ENCODE measurements at regions not wholly inside any gene's neighbourhood (a gene's known extent, or its start where the extent isn't known, plus 50 kb on each side); places are given as distances from the start of the nearest gene placed in this dataset.

- ATAC-seq (replicated peaks) (no peak), DNase-seq (no peak)
- H3K27me3 Mint-ChIP-seq, result peaks cover 0 to 26% of the 10 kb centered on the region in 2 donors
- H3K4me1 Mint-ChIP-seq (ENCODE audit: low read depth in 2 of 2), result no peaks in the 10 kb centered on the region
- H3K27ac Mint-ChIP-seq, result no peak overlapping the region
- no peaks in the 10 kb centered on the region for H3K36me3 Mint-ChIP-seq (ENCODE audit: insufficient read depth)
- no peak overlapping the region for H3K4me3 Mint-ChIP-seq
- H3K9me3 Mint-ChIP-seq, result no peaks in the 10 kb centered on the region
Measured at GRCh38 chr5:2187156-2187555, 304.4 kb upstream of the IRX4 start.

GRCh38 chr5:2186472-2187015, 303.8 kb upstream of the IRX4 start:
- H3K4me1 Mint-ChIP-seq (ENCODE audit: low read depth in 2 of 2), result no peaks in the 10 kb centered on the region
- no peaks in the 10 kb centered on the region for H3K9me3 Mint-ChIP-seq
- H3K4me3 Mint-ChIP-seq, result no peak overlapping the region
- no peak overlapping the region for H3K27ac Mint-ChIP-seq
- ATAC-seq (replicated peaks) (no peak), DNase-seq (no peak)
- H3K36me3 Mint-ChIP-seq (ENCODE audit: insufficient read depth), result no peaks in the 10 kb centered on the region
- peaks cover under 1 to 32% of the 10 kb centered on the region in 2 donors for H3K27me3 Mint-ChIP-seq

- Mint-ChIP-seq H3K27ac (no peak overlapping the region), H3K27me3 (peaks cover 6 to 39% of the 10 kb centered on the region in 2 donors), H3K4me1 (ENCODE audit: low read depth in 2 of 2) (no peaks in the 10 kb centered on the region), H3K36me3 (ENCODE audit: insufficient read depth) (no peaks in the 10 kb centered on the region), H3K4me3 (no peak overlapping the region), H3K9me3 (no peaks in the 10 kb centered on the region)
- ATAC-seq (replicated peaks) (no peak), DNase-seq (no peak)
Measured at GRCh38 chr5:2185646-2186471, 303.1 kb upstream of the IRX4 start.

GRCh38 chr5:2184563-2185540, 302.1 kb upstream of the IRX4 start:
- Mint-ChIP-seq H3K27ac (no peak overlapping the region), H3K36me3 (ENCODE audit: insufficient read depth) (no peaks in the 10 kb centered on the region), H3K9me3 (no peaks in the 10 kb centered on the region), H3K4me3 (no peak overlapping the region), H3K4me1 (ENCODE audit: low read depth in 2 of 2) (no peaks in the 10 kb centered on the region), H3K27me3 (peaks cover 6 to 39% of the 10 kb centered on the region in 2 donors)
- no peak for DNase-seq
- no peak for ATAC-seq (replicated peaks)

GRCh38 chr5:2184026-2184366, 301.3 kb upstream of the IRX4 start:
- Mint-ChIP-seq H3K36me3 (ENCODE audit: insufficient read depth) (no peaks in the 10 kb centered on the region), H3K9me3 (no peaks in the 10 kb centered on the region), H3K27ac (no peak overlapping the region), H3K4me1 (ENCODE audit: low read depth in 2 of 2) (no peaks in the 10 kb centered on the region), H3K4me3 (no peak overlapping the region), H3K27me3 (peaks cover 6 to 39% of the 10 kb centered on the region in 2 donors)
- DNase-seq (no peak), ATAC-seq (replicated peaks) (no peak)

- H3K27ac Mint-ChIP-seq, result no peak overlapping the region
- H3K27me3 Mint-ChIP-seq, result peaks cover 6 to 39% of the 10 kb centered on the region in 2 donors
- no peaks in the 10 kb centered on the region for H3K4me1 Mint-ChIP-seq (ENCODE audit: low read depth in 2 of 2)
- no peak overlapping the region for H3K4me3 Mint-ChIP-seq
- ATAC-seq (replicated peaks) (no peak), DNase-seq (no peak)
- H3K36me3 Mint-ChIP-seq (ENCODE audit: insufficient read depth), result no peaks in the 10 kb centered on the region
- H3K9me3 Mint-ChIP-seq, result no peaks in the 10 kb centered on the region
Measured at GRCh38 chr5:2183154-2184025, 300.7 kb upstream of the IRX4 start.

- Mint-ChIP-seq H3K9me3 (no peaks in the 10 kb centered on the region), H3K4me1 (ENCODE audit: low read depth in 2 of 2) (no peaks in the 10 kb centered on the region), H3K4me3 (no peak overlapping the region), H3K27ac (no peak overlapping the region), H3K36me3 (ENCODE audit: insufficient read depth) (no peaks in the 10 kb centered on the region), H3K27me3 (peaks cover 6 to 39% of the 10 kb centered on the region in 2 donors)
- no peak for DNase-seq
- ATAC-seq (replicated peaks), result no peak
Measured at GRCh38 chr5:2182020-2182419, 299.3 kb upstream of the IRX4 start.

- ATAC-seq (replicated peaks) (no peak), DNase-seq (no peak)
- Mint-ChIP-seq H3K27me3 (peaks cover 6 to 39% of the 10 kb centered on the region in 2 donors), H3K9me3 (no peaks in the 10 kb centered on the region), H3K4me1 (ENCODE audit: low read depth in 2 of 2) (no peaks in the 10 kb centered on the region), H3K27ac (no peak overlapping the region), H3K36me3 (ENCODE audit: insufficient read depth) (no peaks in the 10 kb centered on the region), H3K4me3 (no peak overlapping the region)
Measured at GRCh38 chr5:2181557-2181956, 298.8 kb upstream of the IRX4 start.

- no peak for DNase-seq
- H3K36me3 Mint-ChIP-seq (ENCODE audit: insufficient read depth), result no peaks in the 10 kb centered on the region
- no peak for ATAC-seq (replicated peaks)
- H3K4me1 Mint-ChIP-seq (ENCODE audit: low read depth in 2 of 2), result no peaks in the 10 kb centered on the region
- no peak overlapping the region for H3K27ac Mint-ChIP-seq
- no peaks in the 10 kb centered on the region for H3K9me3 Mint-ChIP-seq
- no peak overlapping the region for H3K4me3 Mint-ChIP-seq
- H3K27me3 Mint-ChIP-seq, result peaks cover 6 to 39% of the 10 kb centered on the region in 2 donors
Measured at GRCh38 chr5:2181149-2181548, 298.4 kb upstream of the IRX4 start.

- no peak overlapping the region for H3K4me3 Mint-ChIP-seq
- no peak for ATAC-seq (replicated peaks)
- H3K27ac Mint-ChIP-seq, result no peak overlapping the region
- no peaks in the 10 kb centered on the region for H3K9me3 Mint-ChIP-seq
- H3K36me3 Mint-ChIP-seq (ENCODE audit: insufficient read depth), result no peaks in the 10 kb centered on the region
- no peaks in the 10 kb centered on the region for H3K4me1 Mint-ChIP-seq (ENCODE audit: low read depth in 2 of 2)
- no peak for DNase-seq
- H3K27me3 Mint-ChIP-seq, result peaks cover 6 to 39% of the 10 kb centered on the region in 2 donors
Measured at GRCh38 chr5:2180456-2180855, 297.7 kb upstream of the IRX4 start.

- Mint-ChIP-seq H3K4me3 (no peak overlapping the region), H3K36me3 (ENCODE audit: insufficient read depth) (no peaks in the 10 kb centered on the region), H3K27me3 (peaks cover 6 to 35% of the 10 kb centered on the region in 2 donors), H3K27ac (no peak overlapping the region), H3K9me3 (no peaks in the 10 kb centered on the region), H3K4me1 (ENCODE audit: low read depth in 2 of 2) (no peaks in the 10 kb centered on the region)
- no peak for DNase-seq
- no peak for ATAC-seq (replicated peaks)
Measured at GRCh38 chr5:2179861-2180260, 297.1 kb upstream of the IRX4 start.

GRCh38 chr5:2178528-2178927, 295.8 kb upstream of the IRX4 start:
- Mint-ChIP-seq H3K4me1 (ENCODE audit: low read depth in 2 of 2) (no peaks in the 10 kb centered on the region), H3K36me3 (ENCODE audit: insufficient read depth) (no peaks in the 10 kb centered on the region), H3K9me3 (no peaks in the 10 kb centered on the region), H3K4me3 (no peak overlapping the region), H3K27me3 (peaks cover 7 to 22% of the 10 kb centered on the region in 2 donors), H3K27ac (no peak overlapping the region)
- DNase-seq (no peak), ATAC-seq (replicated peaks) (no peak)

- H3K36me3 Mint-ChIP-seq (ENCODE audit: insufficient read depth), result no peaks in the 10 kb centered on the region
- H3K27ac Mint-ChIP-seq, result no peak overlapping the region
- DNase-seq (no peak), ATAC-seq (replicated peaks) (no peak)
- H3K4me3 Mint-ChIP-seq, result no peak overlapping the region
- H3K27me3 Mint-ChIP-seq, result peaks cover 11 to 22% of the 10 kb centered on the region in 2 donors
- no peaks in the 10 kb centered on the region for H3K4me1 Mint-ChIP-seq (ENCODE audit: low read depth in 2 of 2)
- H3K9me3 Mint-ChIP-seq, result no peaks in the 10 kb centered on the region
Measured at GRCh38 chr5:2178071-2178477, 295.3 kb upstream of the IRX4 start.

All from effector memory CD8-positive, alpha-beta T cell (primary cell).